GM12878 (cell line): ENCODE measurements at regions not wholly inside any gene's neighbourhood (a gene's known extent, or its start where the extent isn't known, plus 50 kb on each side); places are given as distances from the start of the nearest gene placed in this dataset.

ENCODE experiments used
- ATAC-seq: fragments of 200-7000 bp; cut with Tn5 transposase; 3 replicates; pipeline ENCODE4 v1.9.1; 2020; ENCODE audit warnings: mild to moderate bottlenecking, moderate library complexity
- BruUV-seq: library from RNA; stranded (reverse); fragments of 400-500 nt; replicated peaks from 2 replicates; lab custom pipeline; 2021; lab: Mats Ljungman, UMichigan
- CTCF ChIA-PET: fragments of 300-600 bp; sonication (Branson Sonifier 250); formaldehyde crosslinking; extraction: SDS; loops from one replicate; lab custom pipeline; 2021; ENCODE audit warnings: inconsistent platforms; lab: Yijun Ruan, JAX
- POLR2A ChIA-PET: fragments of 350-600 bp; formaldehyde crosslinking; extraction: SDS; loops from one replicate; lab custom pipeline; 2021; ENCODE audit warnings: inconsistent platforms; lab: Charles Lee
- RAD21 ChIA-PET: fragments of 300-600 bp; sonication (Branson Sonifier 250); formaldehyde crosslinking; loops from one replicate; lab custom pipeline; 2023; ENCODE audit warnings: antibody characterized with exemption; ENCODE audit not compliant: unreplicated experiment; lab: Charles Lee
- SMC1A ChIA-PET: fragments of 300-600 bp; sonication (Branson Sonifier 250); formaldehyde crosslinking; loops from one replicate; lab custom pipeline; 2023; ENCODE audit not compliant: unreplicated experiment, uncharacterized antibody; lab: Charles Lee
- DNase-seq: peaks from one replicate; pipeline ENCODE4 v3.0.0-alpha.2; 2011; ENCODE audit warnings: low read depth, low spot score
- FAIRE-seq: peaks from 3 replicates; lab custom pipeline; 2011; peaks lifted over from hg19 to GRCh38; lab: Jason Lieb, UNC
- H2AFZ ChIP-seq: 2 replicates; pipeline ENCODE4 v1.6.0; 2011; ENCODE audit warnings: low read depth, low read length, control low read depth; ENCODE audit not compliant: control insufficient read depth
- H3K27ac ChIP-seq: 2 replicates; pipeline ENCODE4 v1.5.1; 2011; ENCODE audit warnings: control low read depth; ENCODE audit not compliant: control insufficient read depth, insufficient read depth
- H3K27me3 ChIP-seq, 2 experiments: replicated peaks in 1 of 2; 2 replicates each; pipeline versions ENCODE4 v1.6.0 to v1.6.1; 2011; ENCODE audit warnings: low read length in 1 of 2; ENCODE audit not compliant: control insufficient read depth in 2 of 2, insufficient read depth in 2 of 2
- H3K36me3 ChIP-seq, 2 experiments: 2 replicates each; pipeline ENCODE4 v1.5.1; 2011; ENCODE audit warnings: low read length in 1 of 2; ENCODE audit not compliant: control insufficient read depth in 2 of 2, insufficient read depth in 2 of 2
- H3K4me1 ChIP-seq: 2 replicates; pipeline ENCODE4 v1.6.1; 2011; ENCODE audit warnings: mild to moderate bottlenecking, low read length, moderate library complexity, mixed read lengths; ENCODE audit not compliant: control insufficient read depth, insufficient read depth
- H3K4me2 ChIP-seq: 2 replicates; pipeline ENCODE4 v1.6.0; 2011; ENCODE audit warnings: control low read depth; ENCODE audit not compliant: control insufficient read depth, insufficient read depth
- H3K4me3 ChIP-seq: fragments of 200-600 bp; sonication (generic); 2 replicates; pipeline ENCODE4 v1.5.1; 2016
- H3K79me2 ChIP-seq: 2 replicates; pipeline ENCODE4 v1.6.0; 2011; ENCODE audit warnings: low read length; ENCODE audit not compliant: control insufficient read depth, insufficient read depth
- H3K9ac ChIP-seq: 2 replicates; pipeline ENCODE4 v1.8.0; 2011; ENCODE audit warnings: low read length, control low read depth, mixed read lengths; ENCODE audit not compliant: control insufficient read depth, insufficient read depth
- H3K9me3 ChIP-seq: replicated peaks from 3 replicates; pipeline ENCODE4 v1.5.1; 2011; ENCODE audit warnings: mild to moderate bottlenecking, low read length; ENCODE audit not compliant: control insufficient read depth, insufficient read depth
- H4K20me1 ChIP-seq: 2 replicates; pipeline ENCODE4 v1.6.0; 2011; ENCODE audit not compliant: control insufficient read depth, insufficient read depth
- BCLAF1 ChIP-seq: fragments of 450-650 bp; IDR thresholded peaks from 2 replicates; pipeline ENCODE4 v1.6.1; 2017; ENCODE audit warnings: antibody characterized with exemption, mild to moderate bottlenecking, moderate library complexity
- BHLHE40 ChIP-seq, 2 experiments: fragments of 450-650 bp in 1 of 2; IDR thresholded peaks; 2 replicates each; pipeline ENCODE4 v1.6.1; 2011 to 2017; ENCODE audit warnings: low read depth in 2 of 2, borderline replicate concordance in 1 of 2, improper control_type of control experiment in 1 of 2, low read length in 1 of 2, mild to moderate bottlenecking in 1 of 2
- CBFB ChIP-seq: IDR thresholded peaks from 2 replicates; pipeline ENCODE4 v1.6.1; 2016; ENCODE audit warnings: antibody characterized with exemption, low read depth
- CHD2 ChIP-seq: IDR thresholded peaks from 2 replicates; pipeline ENCODE4 v1.6.1; 2011; ENCODE audit warnings: low read depth, low read length, improper control_type of control experiment, borderline replicate concordance
- EZH2 ChIP-seq: IDR thresholded peaks from 2 replicates; pipeline ENCODE4 v1.6.1; 2012; ENCODE audit warnings: low read depth, mild to moderate bottlenecking, control low read depth, inconsistent platforms, low read length, borderline replicate concordance; ENCODE audit not compliant: control insufficient read depth
- PAX8 ChIP-seq: fragments of 450-650 bp; IDR thresholded peaks from 2 replicates; pipeline ENCODE4 v1.6.1; 2017; ENCODE audit warnings: mild to moderate bottlenecking, moderate library complexity
- PKNOX1 ChIP-seq: fragments of 450-650 bp; IDR thresholded peaks from 2 replicates; pipeline ENCODE4 v1.6.1; 2016; ENCODE audit warnings: mild to moderate bottlenecking
- RAD51 ChIP-seq: fragments of 450-650 bp; IDR thresholded peaks from 2 replicates; pipeline ENCODE4 v1.6.1; 2016; ENCODE audit warnings: moderate library complexity, mild to moderate bottlenecking, inconsistent platforms
- RB1 ChIP-seq: fragments of 450-650 bp; formaldehyde crosslinking; IDR thresholded peaks from 2 replicates; pipeline ENCODE4 v1.6.1; 2017; ENCODE audit warnings: mild to moderate bottlenecking, borderline replicate concordance
- SPI1 ChIP-seq: IDR thresholded peaks from 2 replicates; pipeline ENCODE4 v1.6.1; 2011; ENCODE audit warnings: low read depth, mild to moderate bottlenecking, low read length, moderate library complexity, borderline replicate concordance; ENCODE audit not compliant: insufficient read depth
- SREBF2 ChIP-seq: IDR thresholded peaks from 2 replicates; pipeline ENCODE4 v1.6.1; 2012; ENCODE audit warnings: mild to moderate bottlenecking, low read length
- ZBTB4 ChIP-seq: fragments of 450-650 bp; formaldehyde crosslinking; IDR thresholded peaks from 2 replicates; pipeline ENCODE4 v1.4.0; 2022; ENCODE audit warnings: mild to moderate bottlenecking, moderate library complexity
- WGBS: methylation state at CpG from one replicate; pipeline ENCODE4 v1.1.6; 2016; ENCODE audit warnings: low lambda C conversion rate; ENCODE audit not compliant: insufficient replicate concordance, insufficient coverage; ENCODE audit errors: missing lambda C conversion rate; 5-methylcytosine and 5-hydroxymethylcytosine counted together
- in situ Hi-C: fragments of 300-500 bp; cut with MboI; formaldehyde crosslinking; loops from 9 replicates; pipeline ENCODE4 v1.14.3; 2018; ENCODE audit warnings: mixed read lengths
- intact Hi-C: fragments of 100-400 bp; cut with micrococcal nuclease; formaldehyde crosslinking; loops from one replicate; pipeline ENCODE4 v1.14.2; 2022; ENCODE audit not compliant: unreplicated experiment
- TF ChIP-seq, protein P1 (sequence below): IDR thresholded peaks from 2 replicates; pipeline ENCODE4 v1.6.1; 2012; ENCODE audit warnings: low read depth, low read length, improper control_type of control experiment

GRCh38 chr4:1478766-1479355 is 72.6 kb upstream of the NKX1-1 start (continued):
- TF ChIP-seq BCLAF1 (no peak), RAD51 (no peak), RB1 (no peak), PKNOX1 (no peak)
- TF ChIP-seq, protein P1, sequence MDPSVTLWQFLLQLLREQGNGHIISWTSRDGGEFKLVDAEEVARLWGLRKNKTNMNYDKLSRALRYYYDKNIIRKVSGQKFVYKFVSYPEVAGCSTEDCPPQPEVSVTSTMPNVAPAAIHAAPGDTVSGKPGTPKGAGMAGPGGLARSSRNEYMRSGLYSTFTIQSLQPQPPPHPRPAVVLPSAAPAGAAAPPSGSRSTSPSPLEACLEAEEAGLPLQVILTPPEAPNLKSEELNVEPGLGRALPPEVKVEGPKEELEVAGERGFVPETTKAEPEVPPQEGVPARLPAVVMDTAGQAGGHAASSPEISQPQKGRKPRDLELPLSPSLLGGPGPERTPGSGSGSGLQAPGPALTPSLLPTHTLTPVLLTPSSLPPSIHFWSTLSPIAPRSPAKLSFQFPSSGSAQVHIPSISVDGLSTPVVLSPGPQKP: no peak

GRCh38 chr4:1477045-1477840 is 71.0 kb upstream of the NKX1-1 start:
- Histone ChIP-seq H3K27me3 (no peaks in the 10 kb centered on the region), H3K9me3 (no peaks in the 10 kb centered on the region; the same call in 2 of the 3 replicates), H3K27ac (no peak overlapping the region), H3K4me2 (no peak overlapping the region), H3K9ac (no peak overlapping the region), H3K36me3 (no peaks in the 10 kb centered on the region), H4K20me1 (no peaks in the 10 kb centered on the region), H3K4me1 (no peaks in the 10 kb centered on the region), H2AFZ (no peak overlapping the region), H3K4me3 (no peak overlapping the region), H3K79me2 (no peaks in the 10 kb centered on the region)
- ChIA-PET SMC1A (no interaction called here), POLR2A (no interaction called here), CTCF (no interaction called here), RAD21 (no interaction called here)
- no peak for DNase-seq
- no peak for FAIRE-seq
- 30% methylated on average over 18 of the region's 18 CpGs for WGBS
- no peak for ATAC-seq
- BruUV-seq: no TSS peak
- intact Hi-C loops (no loop called here), in situ Hi-C loops (no loop called here)
- no peak for TF ChIP-seq SPI1
- no peak for TF ChIP-seq BHLHE40 (IDR thresholded peaks at IDR 0.05; ENCODE audit: borderline replicate concordance in 1 of 2, low read depth in 2 of 2, low read length in 1 of 2)
- no peak for TF ChIP-seq CBFB
- TF ChIP-seq ZBTB4 (CRISPR knock-in tag): no peak
- no peak for TF ChIP-seq CHD2
- TF ChIP-seq EZH2: no peak
- TF ChIP-seq PAX8: no peak
- no peak for TF ChIP-seq SREBF2
